Stimulated activated naive CD8-positive, alpha-beta T cell treated with anti-CD3 and anti-CD28 coated beads, Interleukin-15, amount 100 ng/mL, for 72 hours (primary cell): ENCODE measurements at regions not wholly inside any gene's neighbourhood (a gene's known extent, or its start where the extent isn't known, plus 50 kb on each side); places are given as distances from the start of the nearest gene placed in this dataset.

ENCODE experiments used
- ATAC-seq: fragments of 150-1000 bp; cut with Tn5 transposase; 2 replicates; pipeline ENCODE4 v1.10.0; 2021; ENCODE audit warnings: mild to moderate bottlenecking, moderate library complexity
- DNase-seq, 2 donors: peaks; one replicate each; pipeline ENCODE4 v3.0.0; 2021 to 2022
- H3K27ac Mint-ChIP-seq, 2 donors: one replicate each; pipeline ENCODE4 v1.8.0; 2022; ENCODE audit warnings: mild to moderate bottlenecking in 2 of 2, mixed read lengths in 2 of 2, moderate library complexity in 2 of 2
- H3K27me3 Mint-ChIP-seq: one replicate; pipeline ENCODE4 v1.8.0; 2022; ENCODE audit warnings: mixed read lengths
- H3K4me1 Mint-ChIP-seq: one replicate; pipeline ENCODE4 v1.8.0; 2022; ENCODE audit warnings: mild to moderate bottlenecking, mixed read lengths
- H3K4me3 Mint-ChIP-seq, 2 donors: one replicate each; pipeline ENCODE4 v1.8.0; 2022; ENCODE audit warnings: mild to moderate bottlenecking in 2 of 2, mixed read lengths in 2 of 2, moderate library complexity in 1 of 2
- H3K9me3 Mint-ChIP-seq, 2 donors: one replicate each; pipeline ENCODE4 v1.8.0; 2022; ENCODE audit warnings: mixed read lengths in 2 of 2

DNA sequence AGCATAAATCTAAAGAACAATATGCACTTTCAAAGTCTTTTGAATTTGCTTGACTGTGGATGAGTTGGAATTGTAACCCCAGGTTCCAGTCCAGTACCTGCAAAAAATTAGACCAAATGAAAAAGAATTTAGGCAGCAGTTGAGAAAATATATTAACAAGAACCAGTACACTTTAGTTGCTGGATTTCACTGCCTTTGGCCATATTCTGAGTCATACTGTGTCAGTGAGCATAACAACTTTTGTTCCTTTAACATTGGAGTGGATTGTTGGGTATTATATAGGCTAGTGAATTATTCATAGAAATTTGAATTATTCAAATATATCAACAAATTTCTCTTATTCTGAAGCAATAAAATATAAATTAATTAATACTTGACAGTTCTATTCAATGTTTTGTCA lies 101.5 kb upstream of the SMAD1 start:
- ATAC-seq, result no peak

GRCh38 chr4:145375416-145375815 lies 106.2 kb upstream of the SMAD1 start:
- no peaks in the 10 kb centered on the region for H3K4me1 Mint-ChIP-seq
- ATAC-seq (no peak), DNase-seq (no peak)
- no peaks in the 10 kb centered on the region for H3K27me3 Mint-ChIP-seq
- H3K27ac Mint-ChIP-seq, result no peak overlapping the region
- H3K4me3 Mint-ChIP-seq, result no peak overlapping the region
- peaks cover 0 to 8% of the 10 kb centered on the region in 2 donors for H3K9me3 Mint-ChIP-seq

More for the DNA sequence above, 101.5 kb upstream of the SMAD1 start:
- no peaks in the 10 kb centered on the region for H3K4me1 Mint-ChIP-seq
- H3K27ac Mint-ChIP-seq, result no peak overlapping the region
- no peak for DNase-seq
- H3K4me3 Mint-ChIP-seq, result no peak overlapping the region
- peaks cover 8% of the 10 kb centered on the region for H3K27me3 Mint-ChIP-seq
- H3K9me3 Mint-ChIP-seq, result peaks cover 11 to 16% of the 10 kb centered on the region in 2 donors

DNA sequence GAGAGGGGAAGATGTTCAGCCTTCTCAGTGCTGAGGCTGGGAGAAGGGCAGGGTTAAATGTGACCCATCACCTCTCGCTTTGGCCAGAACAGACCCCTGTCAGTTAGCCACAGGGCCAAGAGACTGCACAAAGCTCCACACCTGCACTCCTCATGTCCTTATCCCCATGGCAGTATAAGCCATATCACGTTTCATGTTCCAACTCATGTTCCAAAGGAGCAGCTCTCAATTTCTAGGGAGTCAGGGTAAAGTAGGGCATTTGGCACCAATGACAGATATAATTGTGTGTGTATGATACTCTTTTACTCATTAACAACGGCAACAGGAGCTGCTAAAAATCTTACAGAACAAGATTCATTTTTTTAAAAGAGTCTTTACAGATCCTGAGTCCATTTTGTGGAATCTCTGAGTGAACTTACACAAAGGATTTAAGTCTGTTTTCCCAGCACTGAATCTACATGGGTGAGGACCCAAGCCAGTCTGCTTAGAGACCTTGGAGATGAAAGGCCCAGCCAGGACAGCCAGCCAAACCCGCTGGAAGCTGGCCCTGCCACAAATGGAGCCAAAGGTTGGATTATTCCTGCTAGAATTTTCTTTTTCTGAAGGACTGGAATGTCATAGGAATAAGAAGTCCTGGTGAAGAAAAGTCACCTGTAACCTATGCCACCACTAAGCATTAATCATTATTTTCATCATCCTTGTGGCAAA lies 129.1 kb upstream of the SMAD1 start:
- Mint-ChIP-seq H3K27ac (no peak overlapping the region), H3K4me1 (peaks cover 6% of the 10 kb centered on the region), H3K27me3 (peaks cover 39% of the 10 kb centered on the region), H3K9me3 (no peaks in the 10 kb centered on the region), H3K4me3 (no peak overlapping the region)
- DNase-seq (no peak), ATAC-seq (no peak)

DNA sequence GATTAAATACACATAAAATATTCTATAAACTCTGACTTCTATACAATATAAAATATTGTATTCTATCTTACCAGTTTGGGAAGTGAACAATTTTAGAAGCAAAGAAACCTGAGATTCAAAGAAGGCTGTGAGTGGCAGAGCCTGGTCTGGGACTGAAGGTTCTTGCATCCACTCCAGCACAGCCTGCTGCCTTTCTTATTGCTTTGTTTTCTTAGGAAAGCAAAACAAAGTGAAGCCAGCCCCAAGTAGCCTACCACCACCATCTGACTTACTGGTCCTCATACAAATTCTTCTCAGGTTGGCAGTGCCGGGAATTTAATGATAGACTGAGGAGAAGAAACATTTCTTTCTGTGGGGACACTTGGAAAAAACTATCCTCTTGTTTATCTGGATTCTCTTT lies 129.7 kb upstream of the SMAD1 start:
- Mint-ChIP-seq H3K9me3 (no peaks in the 10 kb centered on the region), H3K27ac (no peak overlapping the region), H3K4me3 (no peak overlapping the region), H3K4me1 (peaks cover 6% of the 10 kb centered on the region), H3K27me3 (peaks cover 37% of the 10 kb centered on the region)
- no peak for DNase-seq
- ATAC-seq, result no peak

- DNase-seq (no peak), ATAC-seq (no peak)
- Mint-ChIP-seq H3K27me3 (peaks cover 35% of the 10 kb centered on the region), H3K27ac (peak overlapping the region in 1 of 2 donors; percentile 24), H3K9me3 (no peaks in the 10 kb centered on the region), H3K4me3 (no peak overlapping the region), H3K4me1 (peaks cover 6% of the 10 kb centered on the region)
These were observed 130.5 kb upstream of the SMAD1 start for GRCh38 chr4:145351162-145351561.

GRCh38 chr4:145348291-145348690 lies 133.4 kb upstream of the SMAD1 start:
- Mint-ChIP-seq H3K27me3 (peaks cover 21% of the 10 kb centered on the region), H3K4me3 (no peak overlapping the region), H3K4me1 (peaks cover 6% of the 10 kb centered on the region), H3K9me3 (no peaks in the 10 kb centered on the region), H3K27ac (no peak overlapping the region)
- no peak for DNase-seq
- no peak for ATAC-seq

GRCh38 chr4:145347684-145348083 lies 134.0 kb upstream of the SMAD1 start:
- peaks cover 6% of the 10 kb centered on the region for H3K4me1 Mint-ChIP-seq
- no peaks in the 10 kb centered on the region for H3K9me3 Mint-ChIP-seq
- DNase-seq, result no peak
- H3K27me3 Mint-ChIP-seq, result peaks cover 21% of the 10 kb centered on the region
- no peak overlapping the region for H3K4me3 Mint-ChIP-seq
- H3K27ac Mint-ChIP-seq, result no peak overlapping the region
- no peak for ATAC-seq

GRCh38 chr4:145346081-145346480 lies 135.6 kb upstream of the SMAD1 start:
- Mint-ChIP-seq H3K4me1 (peaks cover under 1% of the 10 kb centered on the region), H3K4me3 (no peak overlapping the region), H3K27me3 (peaks cover 14% of the 10 kb centered on the region), H3K27ac (no peak overlapping the region), H3K9me3 (no peaks in the 10 kb centered on the region)
- DNase-seq (no peak), ATAC-seq (peak; percentile 72)

GRCh38 chr4:145345401-145345800 lies 136.3 kb upstream of the SMAD1 start:
- no peak for ATAC-seq
- Mint-ChIP-seq H3K4me1 (no peaks in the 10 kb centered on the region), H3K9me3 (no peaks in the 10 kb centered on the region), H3K27me3 (peaks cover 14% of the 10 kb centered on the region), H3K27ac (no peak overlapping the region), H3K4me3 (no peak overlapping the region)
- DNase-seq, result no peak

GRCh38 chr4:145341381-145341780 lies 140.3 kb upstream of the SMAD1 start:
- DNase-seq (no peak), ATAC-seq (no peak)
- H3K4me1 Mint-ChIP-seq, result no peaks in the 10 kb centered on the region
- H3K9me3 Mint-ChIP-seq, result no peaks in the 10 kb centered on the region
- H3K27ac Mint-ChIP-seq, result no peak overlapping the region
- peaks cover under 1% of the 10 kb centered on the region for H3K27me3 Mint-ChIP-seq
- H3K4me3 Mint-ChIP-seq, result no peak overlapping the region

DNA sequence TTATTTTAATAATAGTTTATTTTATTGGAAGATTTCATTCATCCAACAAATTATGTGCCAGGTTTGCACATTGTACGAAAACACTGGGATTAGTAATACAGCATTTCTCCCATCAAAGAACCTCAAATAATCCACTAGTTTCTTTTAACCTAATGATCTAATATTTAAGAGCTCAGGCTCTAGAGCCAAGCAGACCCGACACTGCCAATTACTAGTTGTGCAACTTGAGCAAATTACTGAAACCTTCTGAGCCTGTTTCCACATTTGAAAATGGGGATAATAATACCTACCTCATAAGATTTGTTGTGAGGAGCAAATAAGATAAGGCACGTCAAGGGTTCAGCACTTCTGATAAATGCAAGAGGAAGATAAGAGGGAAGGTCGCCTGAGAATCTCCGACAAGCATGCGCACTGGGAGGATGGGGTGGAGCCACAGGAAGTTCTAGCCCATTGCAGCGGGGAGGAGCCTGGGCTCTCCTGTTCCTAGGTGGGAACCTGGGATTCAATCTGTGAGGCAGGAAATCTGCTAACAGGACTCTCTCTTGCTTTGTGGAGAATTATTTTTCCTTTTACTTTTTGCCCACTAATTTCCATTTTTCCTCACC lies 141.5 kb upstream of the SMAD1 start:
- Mint-ChIP-seq H3K4me1 (peaks cover 6% of the 10 kb centered on the region), H3K9me3 (no peaks in the 10 kb centered on the region), H3K4me3 (no peak overlapping the region), H3K27ac (no peak overlapping the region), H3K27me3 (no peaks in the 10 kb centered on the region)
- DNase-seq (no peak), ATAC-seq (no peak)

- Mint-ChIP-seq H3K4me3 (no peak overlapping the region), H3K4me1 (peaks cover 6% of the 10 kb centered on the region), H3K9me3 (no peaks in the 10 kb centered on the region), H3K27ac (no peak overlapping the region), H3K27me3 (no peaks in the 10 kb centered on the region)
- no peak for ATAC-seq
- no peak for DNase-seq
These were observed 142.5 kb upstream of the SMAD1 start for GRCh38 chr4:145339075-145339725.

DNA sequence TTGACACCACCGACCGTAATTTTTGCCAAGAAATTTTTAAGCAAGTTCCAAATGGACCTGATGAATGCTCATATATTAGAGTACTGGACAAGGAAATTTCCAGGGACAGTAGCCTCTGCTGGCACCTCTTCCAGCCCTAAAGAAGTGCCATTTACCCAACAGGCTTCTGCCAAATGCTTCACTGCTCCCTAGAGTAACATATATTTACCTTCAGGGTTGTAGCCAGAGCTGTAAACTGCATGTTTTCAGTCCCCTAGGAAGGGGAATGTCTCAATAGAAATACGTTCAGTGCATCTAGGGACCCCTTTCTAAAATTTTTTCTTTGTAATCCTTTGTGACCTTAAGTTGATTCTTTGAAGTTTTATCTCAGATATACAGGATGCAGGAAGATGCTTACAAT lies 143.1 kb upstream of the SMAD1 start:
- DNase-seq (no peak), ATAC-seq (no peak)
- Mint-ChIP-seq H3K4me1 (peaks cover 6% of the 10 kb centered on the region), H3K4me3 (no peak overlapping the region), H3K27me3 (no peaks in the 10 kb centered on the region), H3K9me3 (no peaks in the 10 kb centered on the region), H3K27ac (no peak overlapping the region)

GRCh38 chr4:145337391-145337790 lies 144.3 kb upstream of the SMAD1 start:
- peaks cover 6% of the 10 kb centered on the region for H3K4me1 Mint-ChIP-seq
- no peak for DNase-seq
- no peaks in the 10 kb centered on the region for H3K9me3 Mint-ChIP-seq
- no peak overlapping the region for H3K27ac Mint-ChIP-seq
- no peak for ATAC-seq
- H3K4me3 Mint-ChIP-seq, result no peak overlapping the region
- H3K27me3 Mint-ChIP-seq, result no peaks in the 10 kb centered on the region

GRCh38 chr4:145333786-145334185 lies 147.9 kb upstream of the SMAD1 start:
- Mint-ChIP-seq H3K4me3 (no peak overlapping the region), H3K4me1 (peaks cover 6% of the 10 kb centered on the region), H3K27me3 (peaks cover 7% of the 10 kb centered on the region), H3K9me3 (no peaks in the 10 kb centered on the region), H3K27ac (no peak overlapping the region)
- ATAC-seq, result no peak
- DNase-seq, result no peak

DNA sequence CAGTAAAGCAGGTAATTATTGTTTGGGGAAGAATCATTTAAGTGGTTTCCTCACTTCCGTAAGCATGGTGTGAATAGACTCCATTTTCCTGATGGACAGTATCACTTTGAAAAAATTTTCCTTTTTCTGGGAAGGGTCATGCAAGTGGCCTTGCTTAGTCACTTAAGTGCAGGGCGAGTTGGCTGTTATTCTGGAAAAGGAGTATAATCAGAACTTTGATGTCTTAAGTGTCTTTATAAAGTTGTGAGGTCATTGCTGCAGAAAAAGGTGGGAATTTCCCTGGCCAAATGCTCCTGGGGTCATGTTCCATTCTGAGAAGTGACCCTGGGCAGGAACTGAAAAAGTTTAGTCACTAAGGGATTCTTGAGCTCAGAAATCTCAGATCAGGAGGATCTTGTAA lies 146.1 kb upstream of the OTUD4 start:
- peaks cover 0 to 11% of the 10 kb centered on the region in 2 donors for H3K9me3 Mint-ChIP-seq
- H3K4me1 Mint-ChIP-seq, result no peaks in the 10 kb centered on the region
- no peak overlapping the region for H3K27ac Mint-ChIP-seq
- DNase-seq (no peak), ATAC-seq (no peak)
- H3K27me3 Mint-ChIP-seq, result peaks cover 15% of the 10 kb centered on the region
- no peak overlapping the region for H3K4me3 Mint-ChIP-seq
